ENCODE measurements at regions not wholly inside any gene's neighbourhood (a gene's known extent, or its start where the extent isn't known, plus 50 kb on each side); places are given as distances from the start of the nearest gene placed in this dataset.

DNA sequence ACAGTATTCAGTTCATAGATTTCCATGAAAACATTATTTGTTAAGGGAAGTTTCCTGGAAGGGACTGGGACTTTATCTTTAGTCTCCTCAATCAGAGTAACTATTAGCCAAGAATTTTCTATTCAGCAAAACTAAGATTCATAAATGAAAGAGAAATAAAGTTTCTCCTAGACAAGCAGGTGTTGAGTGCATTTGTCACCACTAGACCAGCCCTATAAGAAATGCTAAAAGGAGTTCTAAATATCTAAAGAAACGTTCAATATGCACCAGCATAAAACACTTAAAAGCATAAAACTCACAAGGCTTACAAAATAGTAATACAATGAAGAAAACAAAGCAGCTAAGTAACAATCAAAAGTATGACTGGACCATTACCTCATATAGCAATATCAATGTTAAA is 423.0 kb downstream of the TECRL start:
- Histone ChIP-seq H3K9me2 (ENCODE audit: insufficient read depth) (no peaks in the 10 kb centered on the region), H3K4me2 (no peak overlapping the region)
- peaks cover 35% of the 10 kb centered on the region for H3K9me3 Mint-ChIP-seq

DNA sequence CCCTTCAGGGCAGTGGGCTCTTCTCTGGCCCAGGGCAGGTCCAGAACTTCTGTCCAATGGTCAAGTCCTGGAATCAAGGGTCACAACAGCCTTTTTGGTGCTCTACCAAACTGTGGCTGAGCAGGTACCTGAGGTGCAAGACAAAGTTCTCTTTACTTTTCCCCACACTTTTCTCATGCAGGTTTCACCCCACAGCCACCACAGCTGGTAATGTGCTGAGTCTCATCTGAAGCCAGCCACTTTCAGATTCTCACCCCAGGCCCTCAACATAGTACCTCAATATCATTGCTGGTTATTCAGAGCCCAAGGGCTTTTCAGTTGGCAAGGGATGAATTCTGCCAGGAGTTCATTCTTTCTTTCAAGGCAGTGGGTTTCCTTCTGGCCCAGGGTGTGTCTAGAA is 426.0 kb downstream of the TECRL start:
- H3K79me2 ChIP-seq (replicated peaks; ENCODE audit: insufficient read depth), result no peaks in the 10 kb centered on the region
- DNase-seq (ENCODE audit: low spot score) (no peak), ATAC-seq (no peak)
- Mint-ChIP-seq H3K9me3 (peaks cover 30% of the 10 kb centered on the region), H3K27me3 (ENCODE audit: insufficient read depth, low read depth, poor library complexity) (no peaks in the 10 kb centered on the region), H3K36me3 (ENCODE audit: low read depth) (peaks cover 30% of the 10 kb centered on the region), H3K4me1 (peaks cover 11% of the 10 kb centered on the region), H3K4me3 (no peak overlapping the region), H3K27ac (no peak overlapping the region)
- no peaks in the 10 kb centered on the region for H3K9me2 ChIP-seq (ENCODE audit: insufficient read depth)
- H3K4me2 ChIP-seq, result no peak overlapping the region
- H2AFZ ChIP-seq, result no peak overlapping the region
- H3K4me3 ChIP-seq, result no peak overlapping the region
- no peaks in the 10 kb centered on the region for H3K36me3 ChIP-seq (ENCODE audit: insufficient read depth)
- 0 out of 2 replicates have a peak, but pooled peaks cover 6% of the 10 kb centered on the region for H3K4me1 ChIP-seq (ENCODE audit: insufficient read depth)
- H3K27me3 ChIP-seq (ENCODE audit: insufficient read depth), result no peaks in the 10 kb centered on the region
- H4K20me1 ChIP-seq (replicated peaks; ENCODE audit: insufficient read depth), result no peaks in the 10 kb centered on the region
- H3K27ac ChIP-seq (ENCODE audit: low read depth), result no peak overlapping the region
- H3F3A ChIP-seq (replicated peaks; ENCODE audit: low read depth), result no peaks in the 10 kb centered on the region
- TF ChIP-seq POLR2AphosphoS5 (IDR thresholded peaks at IDR 0.05; ENCODE audit: low read depth) (no peak), ZNF114 (CRISPR knock-in tag; IDR thresholded peaks at IDR 0.05) (no peak), EZH2phosphoT487 (IDR thresholded peaks at IDR 0.05; ENCODE audit: unreplicated experiment) (no peak), ETS1 (IDR thresholded peaks at IDR 0.05) (no peak), STAT1 (IDR thresholded peaks at IDR 0.05; ENCODE audit: unreplicated experiment) (no peak), EZH2 (IDR thresholded peaks at IDR 0.05; ENCODE audit: low read depth, unreplicated experiment) (no peak), JUNB (IDR thresholded peaks at IDR 0.05; ENCODE audit: unreplicated experiment) (no peak), CREB1 (CRISPR knock-in tag; IDR thresholded peaks at IDR 0.05; ENCODE audit: low read depth) (no peak), NANOG (IDR thresholded peaks at IDR 0.05; ENCODE audit: borderline replicate concordance) (no peak), ZNF331 (CRISPR knock-in tag; IDR thresholded peaks at IDR 0.05; ENCODE audit: low read depth) (no peak)
- TF ChIP-seq, protein P1, sequence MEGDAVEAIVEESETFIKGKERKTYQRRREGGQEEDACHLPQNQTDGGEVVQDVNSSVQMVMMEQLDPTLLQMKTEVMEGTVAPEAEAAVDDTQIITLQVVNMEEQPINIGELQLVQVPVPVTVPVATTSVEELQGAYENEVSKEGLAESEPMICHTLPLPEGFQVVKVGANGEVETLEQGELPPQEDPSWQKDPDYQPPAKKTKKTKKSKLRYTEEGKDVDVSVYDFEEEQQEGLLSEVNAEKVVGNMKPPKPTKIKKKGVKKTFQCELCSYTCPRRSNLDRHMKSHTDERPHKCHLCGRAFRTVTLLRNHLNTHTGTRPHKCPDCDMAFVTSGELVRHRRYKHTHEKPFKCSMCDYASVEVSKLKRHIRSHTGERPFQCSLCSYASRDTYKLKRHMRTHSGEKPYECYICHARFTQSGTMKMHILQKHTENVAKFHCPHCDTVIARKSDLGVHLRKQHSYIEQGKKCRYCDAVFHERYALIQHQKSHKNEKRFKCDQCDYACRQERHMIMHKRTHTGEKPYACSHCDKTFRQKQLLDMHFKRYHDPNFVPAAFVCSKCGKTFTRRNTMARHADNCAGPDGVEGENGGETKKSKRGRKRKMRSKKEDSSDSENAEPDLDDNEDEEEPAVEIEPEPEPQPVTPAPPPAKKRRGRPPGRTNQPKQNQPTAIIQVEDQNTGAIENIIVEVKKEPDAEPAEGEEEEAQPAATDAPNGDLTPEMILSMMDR (conservative IDR thresholded peaks at IDR 0.05; ENCODE audit: low read depth in 2 of 2), result no peak
- TF ChIP-seq, protein P2, sequence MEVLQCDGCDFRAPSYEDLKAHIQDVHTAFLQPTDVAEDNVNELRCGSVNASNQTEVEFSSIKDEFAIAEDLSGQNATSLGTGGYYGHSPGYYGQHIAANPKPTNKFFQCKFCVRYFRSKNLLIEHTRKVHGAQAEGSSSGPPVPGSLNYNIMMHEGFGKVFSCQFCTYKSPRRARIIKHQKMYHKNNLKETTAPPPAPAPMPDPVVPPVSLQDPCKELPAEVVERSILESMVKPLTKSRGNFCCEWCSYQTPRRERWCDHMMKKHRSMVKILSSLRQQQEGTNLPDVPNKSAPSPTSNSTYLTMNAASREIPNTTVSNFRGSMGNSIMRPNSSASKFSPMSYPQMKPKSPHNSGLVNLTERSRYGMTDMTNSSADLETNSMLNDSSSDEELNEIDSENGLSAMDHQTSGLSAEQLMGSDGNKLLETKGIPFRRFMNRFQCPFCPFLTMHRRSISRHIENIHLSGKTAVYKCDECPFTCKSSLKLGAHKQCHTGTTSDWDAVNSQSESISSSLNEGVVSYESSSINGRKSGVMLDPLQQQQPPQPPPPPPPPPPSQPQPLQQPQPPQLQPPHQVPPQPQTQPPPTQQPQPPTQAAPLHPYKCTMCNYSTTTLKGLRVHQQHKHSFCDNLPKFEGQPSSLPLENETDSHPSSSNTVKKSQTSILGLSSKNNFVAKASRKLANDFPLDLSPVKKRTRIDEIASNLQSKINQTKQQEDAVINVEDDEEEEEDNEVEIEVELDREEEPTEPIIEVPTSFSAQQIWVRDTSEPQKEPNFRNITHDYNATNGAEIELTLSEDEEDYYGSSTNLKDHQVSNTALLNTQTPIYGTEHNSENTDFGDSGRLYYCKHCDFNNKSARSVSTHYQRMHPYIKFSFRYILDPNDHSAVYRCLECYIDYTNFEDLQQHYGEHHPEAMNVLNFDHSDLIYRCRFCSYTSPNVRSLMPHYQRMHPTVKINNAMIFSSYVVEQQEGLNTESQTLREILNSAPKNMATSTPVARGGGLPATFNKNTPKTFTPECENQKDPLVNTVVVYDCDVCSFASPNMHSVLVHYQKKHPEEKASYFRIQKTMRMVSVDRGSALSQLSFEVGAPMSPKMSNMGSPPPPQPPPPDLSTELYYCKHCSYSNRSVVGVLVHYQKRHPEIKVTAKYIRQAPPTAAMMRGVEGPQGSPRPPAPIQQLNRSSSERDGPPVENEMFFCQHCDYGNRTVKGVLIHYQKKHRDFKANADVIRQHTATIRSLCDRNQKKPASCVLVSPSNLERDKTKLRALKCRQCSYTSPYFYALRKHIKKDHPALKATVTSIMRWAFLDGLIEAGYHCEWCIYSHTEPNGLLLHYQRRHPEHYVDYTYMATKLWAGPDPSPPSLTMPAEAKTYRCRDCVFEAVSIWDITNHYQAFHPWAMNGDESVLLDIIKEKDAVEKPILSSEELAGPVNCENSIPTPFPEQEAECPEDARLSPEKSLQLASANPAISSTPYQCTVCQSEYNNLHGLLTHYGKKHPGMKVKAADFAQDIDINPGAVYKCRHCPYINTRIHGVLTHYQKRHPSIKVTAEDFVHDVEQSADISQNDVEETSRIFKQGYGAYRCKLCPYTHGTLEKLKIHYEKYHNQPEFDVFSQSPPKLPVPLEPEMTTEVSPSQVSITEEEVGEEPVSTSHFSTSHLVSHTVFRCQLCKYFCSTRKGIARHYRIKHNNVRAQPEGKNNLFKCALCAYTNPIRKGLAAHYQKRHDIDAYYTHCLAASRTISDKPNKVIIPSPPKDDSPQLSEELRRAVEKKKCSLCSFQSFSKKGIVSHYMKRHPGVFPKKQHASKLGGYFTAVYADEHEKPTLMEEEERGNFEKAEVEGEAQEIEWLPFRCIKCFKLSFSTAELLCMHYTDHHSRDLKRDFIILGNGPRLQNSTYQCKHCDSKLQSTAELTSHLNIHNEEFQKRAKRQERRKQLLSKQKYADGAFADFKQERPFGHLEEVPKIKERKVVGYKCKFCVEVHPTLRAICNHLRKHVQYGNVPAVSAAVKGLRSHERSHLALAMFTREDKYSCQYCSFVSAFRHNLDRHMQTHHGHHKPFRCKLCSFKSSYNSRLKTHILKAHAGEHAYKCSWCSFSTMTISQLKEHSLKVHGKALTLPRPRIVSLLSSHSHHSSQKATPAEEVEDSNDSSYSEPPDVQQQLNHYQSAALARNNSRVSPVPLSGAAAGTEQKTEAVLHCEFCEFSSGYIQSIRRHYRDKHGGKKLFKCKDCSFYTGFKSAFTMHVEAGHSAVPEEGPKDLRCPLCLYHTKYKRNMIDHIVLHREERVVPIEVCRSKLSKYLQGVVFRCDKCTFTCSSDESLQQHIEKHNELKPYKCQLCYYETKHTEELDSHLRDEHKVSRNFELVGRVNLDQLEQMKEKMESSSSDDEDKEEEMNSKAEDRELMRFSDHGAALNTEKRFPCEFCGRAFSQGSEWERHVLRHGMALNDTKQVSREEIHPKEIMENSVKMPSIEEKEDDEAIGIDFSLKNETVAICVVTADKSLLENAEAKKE (CRISPR knock-in tag; IDR thresholded peaks at IDR 0.05), result no peak

More for the DNA sequence above, 423.0 kb downstream of the TECRL start:
- Mint-ChIP-seq H3K27me3 (ENCODE audit: insufficient read depth, low read depth, poor library complexity) (no peaks in the 10 kb centered on the region), H3K4me1 (peaks cover 11% of the 10 kb centered on the region), H3K36me3 (ENCODE audit: low read depth) (peaks cover 33% of the 10 kb centered on the region), H3K4me3 (no peak overlapping the region), H3K27ac (no peak overlapping the region)
- no peaks in the 10 kb centered on the region for H3K79me2 ChIP-seq (replicated peaks; ENCODE audit: insufficient read depth)
- H3K27ac ChIP-seq (ENCODE audit: low read depth), result no peak overlapping the region
- DNase-seq (ENCODE audit: low spot score), result no peak
- TF ChIP-seq JUNB (IDR thresholded peaks at IDR 0.05; ENCODE audit: unreplicated experiment) (no peak), EZH2phosphoT487 (IDR thresholded peaks at IDR 0.05; ENCODE audit: unreplicated experiment) (no peak)
- H3K4me1 ChIP-seq (ENCODE audit: insufficient read depth), result 0 out of 2 replicates have a peak, but pooled peaks cover 6% of the 10 kb centered on the region
- H3K36me3 ChIP-seq (ENCODE audit: insufficient read depth), result no peaks in the 10 kb centered on the region
- no peak overlapping the region for H2AFZ ChIP-seq
- H4K20me1 ChIP-seq (replicated peaks; ENCODE audit: insufficient read depth), result no peaks in the 10 kb centered on the region
- H3K27me3 ChIP-seq (ENCODE audit: insufficient read depth), result no peaks in the 10 kb centered on the region
- no peaks in the 10 kb centered on the region for H3F3A ChIP-seq (replicated peaks; ENCODE audit: low read depth)
- no peak overlapping the region for H3K4me3 ChIP-seq
- no peak for ATAC-seq
